Tibial nerve (tissue), 3 donors: ENCODE measurements at regions not wholly inside any gene's neighbourhood (a gene's known extent, or its start where the extent isn't known, plus 50 kb on each side); places are given as distances from the start of the nearest gene placed in this dataset.

Source experiments
- CTCF ChIP-seq, 5 experiments: fragments of 200-600 bp in 3 of 5; fragments of 450-650 bp in 2 of 5; sonication (generic) in 3 of 5; IDR thresholded peaks; one replicate each; pipeline ENCODE4 v1.5.1; 2016 to 2019; ENCODE audit warnings: antibody characterized with exemption in 5 of 5, mild to moderate bottlenecking in 3 of 5, moderate library complexity in 2 of 5
- POLR2A ChIP-seq, 2 donors: fragments of 450-650 bp; IDR thresholded peaks; one replicate each; pipeline ENCODE4 v1.6.1; 2017; ENCODE audit warnings: antibody characterized with exemption in 2 of 2, mild to moderate bottlenecking in 2 of 2, moderate library complexity in 2 of 2

DNA sequence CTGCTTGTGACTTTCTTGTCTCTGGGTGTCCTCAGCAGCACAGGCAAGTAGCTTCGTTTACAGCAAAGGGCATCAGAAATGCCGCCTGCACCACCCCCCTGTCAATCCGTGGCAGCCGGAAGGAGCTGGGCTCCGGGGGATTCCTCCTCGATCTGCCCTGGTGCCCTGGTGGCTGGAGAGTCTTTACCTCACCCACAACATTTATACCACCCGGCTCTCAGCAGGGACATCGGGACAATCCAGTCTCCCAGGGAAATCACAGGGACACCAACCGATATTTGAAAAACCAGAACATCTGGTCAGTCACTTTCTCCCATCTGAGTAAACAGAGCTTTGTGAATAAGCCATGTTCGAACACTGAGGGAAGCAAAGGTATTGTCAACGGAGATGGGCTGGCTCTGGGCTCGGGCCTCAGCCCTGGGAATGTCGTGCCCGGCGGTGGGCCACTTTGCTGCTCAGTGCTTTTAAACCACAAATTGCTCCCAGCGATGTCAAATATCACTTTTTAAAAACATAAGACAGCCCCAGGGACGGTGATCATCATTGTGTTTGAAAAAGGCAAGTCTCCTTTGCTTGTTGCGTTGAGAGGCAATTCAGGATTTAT lies 210.0 kb upstream of the SALL3 start:
- no peak for TF ChIP-seq POLR2A (IDR thresholded peaks at IDR 0.05)
- no peak for TF ChIP-seq CTCF (IDR thresholded peaks at IDR 0.05)
